HepG2 (cell line): ENCODE measurements at regions not wholly inside any gene's neighbourhood (a gene's known extent, or its start where the extent isn't known, plus 50 kb on each side); places are given as distances from the start of the nearest gene placed in this dataset.

Source experiments
- ATAC-seq: fragments of 200-7000 bp; cut with Tn5 transposase; 3 replicates; pipeline ENCODE4 v1.9.1; 2020; ENCODE audit warnings: mild to moderate bottlenecking, moderate library complexity
- BruUV-seq: library from RNA; stranded (reverse); fragments of 400-500 nt; replicated peaks from 2 replicates; lab custom pipeline; 2021; lab: Mats Ljungman, UMichigan
- CTCF ChIA-PET: fragments of 300-600 bp; formaldehyde crosslinking; extraction: SDS; loops from one replicate; lab custom pipeline; 2021; ENCODE audit warnings: low total read pairs, inconsistent platforms, low intra/inter-chr PET ratio; lab: Yijun Ruan, JAX
- POLR2A ChIA-PET: fragments of 350-600 bp; sonication (Branson Sonifier 250); formaldehyde crosslinking; loops from one replicate; lab custom pipeline; 2020; ENCODE audit warnings: antibody characterized with exemption, inconsistent platforms; lab: Yijun Ruan, JAX
- DNase-seq: peaks from one replicate; pipeline ENCODE4 v3.0.0-alpha.2; 2015; ENCODE audit warnings: low spot score
- FAIRE-seq: peaks from 3 replicates; lab custom pipeline; 2011; peaks lifted over from hg19 to GRCh38; lab: Jason Lieb, UNC
- H2AFZ ChIP-seq: one replicate; pipeline ENCODE4 v1.6.1; 2011; ENCODE audit warnings: low read length, inconsistent platforms
- H3K27ac ChIP-seq: fragments of 300-600 bp; 3 replicates; pipeline ENCODE4 v1.8.0; 2011; ENCODE audit warnings: mixed run types, mild to moderate bottlenecking, mixed read lengths, low read length, inconsistent platforms; ENCODE audit not compliant: insufficient read depth; ENCODE audit errors: extremely low read length
- H3K27me3 ChIP-seq, 2 experiments: fragments of 200-600 bp in 1 of 2; 2 replicates in 1 of 2; 3 replicates in 1 of 2; pipeline versions ENCODE4 v1.6.0 to v1.8.0; 2011; ENCODE audit warnings: low read length in 2 of 2, mild to moderate bottlenecking in 2 of 2, moderate library complexity in 2 of 2, inconsistent platforms in 1 of 2; ENCODE audit not compliant: insufficient read depth in 2 of 2, control insufficient read depth in 1 of 2
- H3K36me3 ChIP-seq, 2 experiments: fragments of 200-600 bp in 1 of 2; replicated peaks in 1 of 2; 2 replicates in 1 of 2; 3 replicates in 1 of 2; pipeline versions ENCODE4 v1.5.1 to v1.8.0; 2011; ENCODE audit warnings: low read length in 2 of 2, inconsistent platforms in 1 of 2; ENCODE audit not compliant: insufficient read depth in 2 of 2, control insufficient read depth in 1 of 2
- H3K4me1 ChIP-seq: 2 replicates; pipeline ENCODE4 v1.5.1; 2012; ENCODE audit warnings: low read length, inconsistent platforms; ENCODE audit not compliant: insufficient read depth
- H3K4me2 ChIP-seq: 2 replicates; pipeline ENCODE4 v1.6.0; 2011; ENCODE audit warnings: low read depth, low read length, inconsistent platforms
- H3K4me3 ChIP-seq, 3 experiments: fragments of 200-600 bp in 1 of 3; sonication (generic), shearing (Covaris generic) in 1 of 3; replicated peaks in 1 of 3; 2 replicates each; pipeline ENCODE4 v1.5.1; 2011 to 2016; ENCODE audit warnings: low read length in 3 of 3, inconsistent platforms in 2 of 3, low read depth in 2 of 3, mild to moderate bottlenecking in 2 of 3, control low read depth in 1 of 3, mixed read lengths in 1 of 3; ENCODE audit not compliant: insufficient read depth in 1 of 3
- H3K79me2 ChIP-seq: one replicate; pipeline ENCODE4 v1.6.1; 2011; ENCODE audit warnings: low read length, inconsistent platforms; ENCODE audit not compliant: insufficient read depth
- H3K9ac ChIP-seq: 2 replicates; pipeline ENCODE4 v1.6.0; 2011; ENCODE audit warnings: mild to moderate bottlenecking, low read depth, low read length, inconsistent platforms; ENCODE audit not compliant: insufficient read depth
- H3K9me3 ChIP-seq: 2 replicates; pipeline ENCODE4 v1.5.1; 2012; ENCODE audit warnings: mild to moderate bottlenecking, low read length
- H4K20me1 ChIP-seq: 2 replicates; pipeline ENCODE4 v1.6.0; 2011; ENCODE audit warnings: inconsistent platforms, mild to moderate bottlenecking, low read length, moderate library complexity; ENCODE audit not compliant: insufficient read depth
- DZIP1 ChIP-seq: sonication (generic); formaldehyde crosslinking; IDR thresholded peaks from 2 replicates; pipeline ENCODE4 v1.5.0; 2020; ENCODE audit warnings: mild to moderate bottlenecking, missing genetic modification reagents
- EED ChIP-seq: sonication (generic); formaldehyde crosslinking; IDR thresholded peaks from 2 replicates; pipeline ENCODE4 v1.5.0; 2020; ENCODE audit warnings: mild to moderate bottlenecking, missing genetic modification reagents
- KLF12 ChIP-seq: sonication (generic); formaldehyde crosslinking; IDR thresholded peaks from 2 replicates; pipeline ENCODE4 v1.4.0; 2020; ENCODE audit warnings: missing genetic modification reagents, borderline replicate concordance
- RBM22 ChIP-seq: fragments of 200-400 bp; formaldehyde crosslinking; optimal IDR thresholded peaks from 2 replicates; pipeline ENCODE3; 2017; ENCODE audit warnings: mild to moderate bottlenecking, low read length, moderate library complexity
- SMAD3 ChIP-seq: sonication (generic); formaldehyde crosslinking; IDR thresholded peaks from 2 replicates; pipeline ENCODE4 v1.4.0; 2020; ENCODE audit warnings: missing genetic modification reagents
- ZBTB37 ChIP-seq: sonication (generic); formaldehyde crosslinking; IDR thresholded peaks from 2 replicates; pipeline ENCODE4 v1.4.0; 2020; ENCODE audit warnings: mild to moderate bottlenecking, missing genetic modification reagents
- ZFP36L2 ChIP-seq: sonication (generic); formaldehyde crosslinking; IDR thresholded peaks from 2 replicates; pipeline ENCODE4 v1.4.0; 2020; ENCODE audit warnings: missing genetic modification reagents
- ZGPAT ChIP-seq: IDR thresholded peaks from 2 replicates; pipeline ENCODE4 v1.6.1; 2016; ENCODE audit warnings: mild to moderate bottlenecking
- ZMYM3 ChIP-seq: sonication (generic); formaldehyde crosslinking; IDR thresholded peaks from 2 replicates; pipeline ENCODE4 v1.5.1; 2020; ENCODE audit warnings: mild to moderate bottlenecking, missing genetic modification reagents
- ZNF766 ChIP-seq: sonication (generic); formaldehyde crosslinking; IDR thresholded peaks from 2 replicates; pipeline ENCODE4 v1.5.0; 2020; ENCODE audit warnings: missing genetic modification reagents, borderline replicate concordance
- WGBS: methylation state at CpG from one replicate; pipeline ENCODE4 v1.1.6; 2017; ENCODE audit warnings: low lambda C conversion rate; 5-methylcytosine and 5-hydroxymethylcytosine counted together
- in situ Hi-C: cut with HindIII; loops from 2 replicates; pipeline ENCODE4 v1.10.0; 2017; ENCODE audit warnings: low pct_unique_long_range_greater_than_20kb; ENCODE audit not compliant: extremely low pct_ligation_motif_present
- intact Hi-C: fragments of 100-400 bp; cut with micrococcal nuclease; formaldehyde crosslinking; loops from one replicate; pipeline ENCODE4 v1.10.0; 2022; ENCODE audit not compliant: unreplicated experiment

- no TSS peak for BruUV-seq
- DNase-seq (no peak), ATAC-seq (no peak), FAIRE-seq (no peak)
- no peak overlapping the region for H2AFZ ChIP-seq
- H3K9me3 ChIP-seq: no peaks in the 10 kb centered on the region
- 0% methylated on average over 5 of the region's 5 CpGs for WGBS
- H3K4me2 ChIP-seq: no peak overlapping the region
- POLR2A ChIA-PET: no interaction called here
- H3K4me3 ChIP-seq: no peak overlapping the region
- no peak overlapping the region for H3K9ac ChIP-seq
- in situ Hi-C loops: no loop called here
- CTCF ChIA-PET: no interaction called here
- no peaks in the 10 kb centered on the region for H3K4me1 ChIP-seq
- H4K20me1 ChIP-seq: no peaks in the 10 kb centered on the region
- TF ChIP-seq EED (CRISPR knock-in tag): no peak
- TF ChIP-seq ZNF766 (CRISPR knock-in tag): no peak
- no peak for TF ChIP-seq ZGPAT
- no peak for TF ChIP-seq ZMYM3 (CRISPR knock-in tag)
- TF ChIP-seq SMAD3 (CRISPR knock-in tag): no peak
- TF ChIP-seq DZIP1 (CRISPR knock-in tag): no peak
- TF ChIP-seq ZFP36L2 (CRISPR knock-in tag): no peak
- TF ChIP-seq ZBTB37 (CRISPR knock-in tag): no peak
- TF ChIP-seq RBM22: no peak
- no peak for TF ChIP-seq KLF12 (CRISPR knock-in tag)
- peaks cover 0 to 33% of the 10 kb centered on the region in 2 experiments; a peak in 4 of 5 replicates for H3K27me3 ChIP-seq
- no peaks in the 10 kb centered on the region for H3K79me2 ChIP-seq
- H3K27ac ChIP-seq: no peak overlapping the region
- no peaks in the 10 kb centered on the region for H3K36me3 ChIP-seq
- intact Hi-C loops: no loop called here
These were observed 58.5 kb downstream of the IGLL5 start for GRCh38 chr22:22946131-22946530.
